ENCODE measurements at regions not wholly inside any gene's neighbourhood (a gene's known extent, or its start where the extent isn't known, plus 50 kb on each side); places are given as distances from the start of the nearest gene placed in this dataset.
"Not testable (repeated sequence)": the region's sequence is repeated elsewhere in the genome, so short reads cannot be mapped to it uniquely, and the experiment has no call there.

DNA sequence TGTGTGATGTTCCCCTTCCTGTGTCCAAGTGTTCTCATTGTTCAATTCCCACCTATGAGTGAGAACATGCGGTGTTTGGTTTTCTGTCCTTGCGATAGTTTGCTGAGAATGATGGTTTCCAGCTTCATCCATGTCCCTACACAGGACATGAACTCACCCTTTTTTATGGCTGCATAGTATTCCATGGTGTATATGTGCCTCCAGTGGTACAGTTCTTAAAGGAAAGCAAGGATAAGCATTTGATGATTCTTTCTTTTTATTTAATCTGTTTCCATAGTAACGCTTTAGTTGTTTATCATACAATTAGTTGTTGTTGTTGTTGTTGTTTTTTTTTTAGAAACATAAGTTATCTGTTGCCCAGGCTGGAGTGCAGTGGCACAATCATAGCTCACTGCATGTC lies 133.1 kb downstream of the TSEN15 start:
- not testable (repeated sequence) for DNase-seq

DNA sequence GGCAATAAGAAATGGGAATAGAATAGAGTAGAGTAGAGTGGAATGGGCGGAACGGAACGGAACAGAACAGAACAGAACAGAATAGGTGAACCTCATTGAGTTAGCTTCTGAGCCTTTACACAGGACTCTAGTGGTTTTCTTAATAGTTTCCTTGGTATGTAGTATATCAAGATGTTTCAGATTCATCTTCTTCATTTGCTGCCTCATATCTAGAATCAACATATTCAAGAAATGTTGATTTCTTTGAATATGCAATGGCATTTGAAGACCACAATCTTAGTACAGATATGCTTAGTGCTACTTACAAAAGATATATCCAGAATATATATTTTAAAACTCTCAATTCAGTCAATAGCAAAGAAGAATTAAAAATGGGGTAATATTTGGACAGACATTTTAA lies 133.8 kb downstream of the TSEN15 start:
- DNase-seq: no peak

DNA sequence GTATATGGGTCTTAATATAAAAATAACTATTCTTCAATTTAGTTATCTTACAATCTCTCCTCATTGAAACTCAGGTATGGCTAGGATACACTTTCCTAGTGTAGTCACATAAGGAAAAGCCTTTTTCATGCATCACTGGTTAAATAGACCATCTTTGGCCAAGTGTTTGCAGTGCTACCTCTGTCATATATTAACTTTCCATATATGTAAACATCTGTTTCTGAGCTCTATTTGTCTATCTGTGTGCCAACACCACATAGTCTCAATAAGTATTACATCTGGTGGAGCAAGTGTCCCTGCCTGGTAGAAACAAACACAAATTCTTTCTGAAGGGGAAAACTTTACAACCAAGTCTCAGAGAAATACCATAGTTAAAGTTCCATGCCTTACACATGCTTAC lies 134.6 kb downstream of the TSEN15 start:
- DNase-seq: no peak

DNA sequence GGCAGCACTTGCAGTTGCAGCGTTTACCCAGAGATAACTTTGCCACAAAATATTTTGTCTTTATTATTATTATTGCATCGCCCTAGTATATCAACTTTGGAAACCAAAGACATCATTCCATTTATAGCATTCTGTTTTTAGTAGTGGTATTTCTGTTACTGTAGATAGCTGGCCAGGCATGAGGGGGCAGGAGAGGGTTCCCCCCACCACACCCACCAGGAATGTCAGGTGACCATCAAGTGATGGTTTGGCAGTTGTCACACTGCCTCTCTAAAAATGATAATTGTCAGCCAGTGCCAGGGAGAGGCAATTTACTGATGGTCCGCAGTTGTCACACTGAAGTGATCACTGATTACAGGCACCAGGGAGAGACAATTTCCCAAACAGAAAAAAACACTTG lies 135.6 kb downstream of the TSEN15 start:
- DNase-seq: no peak

DNA sequence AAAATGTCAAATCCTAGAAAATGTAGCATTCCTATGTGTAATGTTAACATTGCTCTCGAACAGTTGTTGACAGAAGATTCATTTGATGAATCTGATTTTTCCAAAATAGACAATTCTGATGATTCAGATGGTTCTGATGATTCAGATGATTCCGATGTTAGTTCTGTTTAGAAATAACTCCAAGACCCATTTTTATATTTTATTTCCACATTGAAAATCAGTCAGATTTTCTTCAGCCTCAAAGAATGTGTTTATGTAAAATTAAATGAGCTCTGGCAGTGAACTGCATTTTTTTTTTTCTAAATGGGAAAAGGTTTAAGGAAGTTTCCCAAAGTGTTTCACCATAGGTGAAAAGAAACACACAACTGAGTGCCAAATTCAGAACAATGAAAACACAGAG lies 136.5 kb downstream of the TSEN15 start:
- no peak for DNase-seq

DNA sequence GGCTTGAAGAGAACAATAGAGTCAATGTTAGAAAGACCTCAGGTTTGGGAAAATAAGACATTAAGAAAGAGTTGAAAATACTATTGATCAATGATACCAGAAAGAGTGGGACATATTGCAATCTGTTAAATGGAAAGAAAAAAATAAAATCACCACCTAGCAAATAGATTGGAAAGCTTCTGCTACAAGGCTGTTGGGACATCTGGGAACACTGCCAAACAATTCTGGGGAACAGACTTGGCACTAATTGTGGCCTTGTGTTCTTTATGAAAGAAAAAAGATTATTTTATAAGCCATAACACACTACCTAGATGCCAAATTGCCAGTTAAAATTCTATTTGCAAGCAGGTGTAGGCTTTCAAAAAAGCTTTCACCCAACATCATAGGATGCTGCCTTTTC lies 137.8 kb downstream of the TSEN15 start:
- peak; percentile 93 for DNase-seq

DNA sequence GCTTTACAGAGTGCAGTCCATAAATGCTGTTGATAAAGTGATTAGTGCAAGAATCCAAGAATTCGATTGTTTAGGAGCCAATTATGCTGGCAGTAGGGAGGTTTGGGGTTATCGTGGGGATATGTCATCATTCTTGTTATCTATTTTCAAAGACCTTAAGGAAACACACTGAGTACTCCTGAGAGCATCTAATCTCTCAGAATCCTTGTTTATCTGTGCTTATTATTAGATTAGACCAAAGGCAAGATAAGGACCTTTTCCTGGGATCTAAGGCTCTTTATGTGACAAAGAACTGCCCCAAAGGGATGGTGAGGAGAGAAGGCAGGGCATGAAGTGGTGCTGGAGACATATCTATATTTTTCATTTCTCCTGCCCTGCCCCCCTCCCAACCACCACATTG lies 139.1 kb downstream of the TSEN15 start:
- no peak for DNase-seq

DNA sequence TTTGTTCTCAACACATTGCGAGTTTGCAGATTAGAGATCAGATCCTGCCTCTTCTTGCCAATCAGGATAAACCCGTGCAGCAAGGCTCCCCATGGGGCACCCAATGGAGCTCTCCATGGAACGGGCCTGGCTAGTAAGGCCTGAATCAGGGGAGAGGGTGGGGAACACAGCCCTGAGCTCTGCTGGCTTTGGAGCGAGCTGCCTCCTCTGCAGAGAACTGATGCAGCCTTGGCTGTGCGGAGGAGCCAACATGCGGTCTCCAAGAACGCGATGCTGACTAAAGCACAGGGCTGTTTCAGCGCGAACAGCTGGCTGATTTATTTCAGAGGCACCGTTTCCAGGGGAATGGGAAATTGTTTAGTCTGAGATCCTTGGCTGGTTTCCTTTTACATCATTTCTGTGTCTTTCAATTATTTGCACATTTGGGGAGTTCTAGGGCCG lies 139.7 kb downstream of the TSEN15 start:
- no peak for DNase-seq

DNA sequence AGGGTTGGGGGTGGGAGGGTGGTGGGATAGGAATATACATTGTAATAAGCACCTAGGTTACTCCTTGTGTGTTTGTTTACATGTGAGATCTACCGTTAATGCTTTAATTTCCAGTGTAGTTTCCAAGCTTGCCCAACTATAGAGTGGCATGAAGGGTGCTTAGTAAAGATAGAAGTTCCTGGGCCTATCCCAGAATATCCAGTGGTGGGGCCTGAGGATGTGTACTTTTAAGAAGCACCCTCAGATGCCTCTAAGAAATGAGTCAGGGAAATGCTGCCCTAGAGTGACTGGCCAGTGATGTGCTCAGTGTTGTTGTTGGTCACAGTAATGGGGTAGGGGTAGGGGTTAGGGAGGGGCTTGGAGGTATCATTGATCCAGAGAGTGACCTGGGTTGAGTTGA lies 141.3 kb downstream of the TSEN15 start:
- DNase-seq: no peak

DNA sequence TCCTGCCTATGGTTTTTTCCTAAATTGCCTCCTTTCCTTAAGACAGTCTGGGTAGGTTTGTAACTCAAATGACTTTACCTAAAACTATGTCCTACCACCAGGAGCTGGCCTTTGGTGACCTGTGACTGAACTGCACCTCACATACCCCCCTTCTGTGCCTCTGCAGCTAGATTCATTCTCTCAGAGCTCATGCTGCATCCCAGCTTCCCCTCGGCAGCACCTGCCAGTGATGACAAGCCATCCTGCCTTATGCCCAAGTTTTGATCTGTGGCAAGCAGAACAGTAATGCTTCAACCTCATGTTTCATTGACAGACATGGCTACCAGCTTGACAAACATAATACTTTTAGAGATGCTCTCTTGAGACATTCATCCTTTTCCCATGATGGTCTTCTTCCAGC lies 141.9 kb downstream of the TSEN15 start:
- no peak for DNase-seq

DNA sequence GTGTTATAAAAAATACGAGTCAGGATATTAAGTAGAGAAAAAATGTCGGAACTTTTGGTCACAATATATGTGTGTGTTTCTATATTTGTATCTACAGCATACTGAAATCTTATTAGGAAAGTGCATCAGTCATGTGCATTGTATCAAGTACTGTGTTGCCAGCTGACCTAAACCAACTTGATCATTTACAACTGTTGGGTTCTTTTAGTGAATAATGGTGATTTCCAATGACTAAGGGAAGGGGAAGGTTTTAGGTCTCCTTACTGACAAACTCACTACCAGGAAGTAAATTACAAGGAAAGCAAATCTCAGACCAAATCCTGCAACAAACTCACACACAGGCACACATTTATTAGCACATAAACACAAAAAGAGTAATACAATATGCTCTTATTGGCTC lies 142.7 kb downstream of the TSEN15 start:
- no peak for DNase-seq

DNA sequence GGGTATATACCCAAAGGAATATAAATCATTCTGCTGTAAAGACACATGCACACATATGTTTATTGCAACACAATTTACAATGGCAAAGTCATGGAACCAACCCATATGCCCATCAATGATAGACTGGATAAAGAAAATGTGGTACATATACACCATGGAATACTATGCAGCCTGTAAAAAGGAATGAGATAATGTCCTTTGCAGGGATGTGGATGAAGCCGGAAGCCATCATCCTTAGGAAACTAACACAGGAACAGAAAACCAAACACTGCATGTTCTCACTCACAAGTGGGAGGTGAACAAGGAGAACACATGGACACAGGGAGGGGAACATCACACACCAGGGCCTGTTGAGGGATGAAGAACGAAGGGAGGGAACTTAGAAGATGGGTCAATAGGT lies 144.2 kb downstream of the TSEN15 start:
- DNase-seq: not testable (repeated sequence)

DNA sequence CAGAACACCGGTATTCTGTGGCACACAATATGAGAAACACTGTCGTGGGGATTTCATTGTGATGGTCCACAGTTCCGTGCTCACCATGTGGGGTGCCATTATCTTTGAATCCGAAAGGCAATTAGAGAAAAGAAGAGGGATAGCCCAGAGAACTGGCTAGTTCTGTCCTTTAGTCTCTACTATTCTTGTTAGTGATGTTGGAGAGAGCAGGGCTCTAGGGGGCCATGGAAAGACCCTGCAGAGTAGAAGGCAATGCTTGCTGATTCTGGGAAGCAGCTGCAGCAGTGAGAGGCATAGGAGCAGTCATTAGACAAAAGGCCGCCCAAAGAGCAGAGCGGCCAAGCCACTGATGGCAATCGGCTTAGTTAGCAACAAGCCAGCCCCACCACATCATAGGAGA lies 146.3 kb downstream of the TSEN15 start:
- DNase-seq: no peak

DNA sequence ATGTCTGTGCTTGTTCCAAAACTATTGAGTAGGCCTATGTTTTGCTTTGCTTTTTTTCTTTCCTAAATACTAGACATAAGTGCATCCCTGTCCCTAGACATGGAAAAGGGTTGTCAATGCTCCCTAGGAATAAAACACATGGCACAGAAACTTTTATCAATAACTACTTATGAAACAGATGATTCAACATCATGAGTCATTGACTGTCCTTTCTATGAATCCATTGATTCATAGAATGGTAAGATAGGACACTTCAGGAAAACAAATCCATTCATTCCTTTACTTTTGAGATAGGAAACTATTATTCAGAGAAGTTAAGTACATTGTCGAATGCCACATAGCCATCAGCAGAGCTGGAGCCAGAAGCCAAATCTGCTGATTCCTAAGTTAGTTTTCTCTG lies 147.5 kb downstream of the TSEN15 start:
- no peak for DNase-seq

DNA sequence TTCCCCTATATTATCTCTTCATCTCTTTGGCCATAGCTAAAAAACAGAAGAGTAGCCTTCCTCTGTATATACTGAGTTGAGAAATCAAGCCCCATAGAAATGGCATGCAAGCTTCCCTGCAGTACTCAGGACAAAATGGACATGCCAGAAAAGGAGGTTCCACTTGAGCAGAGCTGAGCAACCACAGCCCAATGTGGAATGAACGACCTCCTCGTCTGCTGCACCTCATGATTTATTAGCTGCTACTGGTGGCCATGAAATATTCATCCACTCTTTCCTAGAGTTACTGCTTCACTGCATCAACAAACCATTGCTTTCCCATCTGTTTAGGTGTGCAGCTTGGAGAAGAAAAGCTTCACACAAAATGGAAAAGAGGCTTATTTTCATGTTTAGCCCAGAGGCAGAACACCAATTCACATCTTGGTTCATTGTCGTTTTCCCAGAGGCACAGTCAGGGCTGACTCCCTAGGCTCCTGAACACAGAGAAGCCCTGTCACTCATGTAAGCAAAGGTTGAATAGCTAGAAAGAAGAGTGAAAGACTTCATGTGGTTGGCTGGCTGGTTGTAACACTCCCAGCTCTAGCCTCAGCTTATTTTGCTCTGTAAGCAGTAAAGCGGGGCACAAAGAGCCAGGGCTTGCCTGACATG lies 148.0 kb downstream of the TSEN15 start:
- no peak for DNase-seq

DNA sequence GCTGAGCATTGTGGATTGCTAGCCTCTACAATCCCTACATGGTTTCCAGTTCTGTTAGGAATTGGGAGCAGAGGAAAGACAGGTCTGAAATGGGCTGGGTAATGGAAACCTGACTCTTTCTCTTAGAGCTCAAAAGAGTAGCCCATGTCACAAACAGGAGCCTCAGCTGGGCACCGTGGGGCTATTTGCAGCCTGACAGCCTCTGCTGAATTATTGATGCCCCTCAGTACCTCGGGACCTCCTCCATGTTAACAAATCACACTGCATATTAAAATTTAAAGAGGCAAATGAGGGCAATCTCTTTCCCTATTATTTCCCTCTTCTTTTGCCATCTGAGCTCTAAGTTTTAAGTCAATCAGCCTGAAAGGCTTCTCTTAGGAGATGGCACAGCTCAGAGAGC lies 157.1 kb downstream of the TSEN15 start:
- DNase-seq: no peak

DNA sequence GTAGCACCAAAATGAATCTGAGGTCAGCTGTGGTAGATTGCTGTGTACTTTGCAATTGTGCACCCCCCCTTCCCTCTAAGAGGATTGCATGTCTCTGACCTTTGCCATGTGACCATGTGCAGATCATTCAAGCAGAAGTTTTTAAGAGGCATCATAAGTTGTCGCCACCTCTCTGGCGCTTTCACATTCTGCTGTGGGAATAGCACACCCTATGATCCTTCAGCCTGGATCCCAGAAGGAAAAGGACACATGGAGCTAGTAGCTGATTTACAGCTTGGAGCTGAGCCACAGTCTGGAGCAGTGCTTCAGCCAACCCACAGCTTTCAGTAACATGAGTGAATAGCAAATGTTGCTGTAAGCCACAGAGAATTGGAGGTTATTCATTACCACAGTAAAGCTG lies 158.5 kb downstream of the TSEN15 start:
- DNase-seq: no peak

DNA sequence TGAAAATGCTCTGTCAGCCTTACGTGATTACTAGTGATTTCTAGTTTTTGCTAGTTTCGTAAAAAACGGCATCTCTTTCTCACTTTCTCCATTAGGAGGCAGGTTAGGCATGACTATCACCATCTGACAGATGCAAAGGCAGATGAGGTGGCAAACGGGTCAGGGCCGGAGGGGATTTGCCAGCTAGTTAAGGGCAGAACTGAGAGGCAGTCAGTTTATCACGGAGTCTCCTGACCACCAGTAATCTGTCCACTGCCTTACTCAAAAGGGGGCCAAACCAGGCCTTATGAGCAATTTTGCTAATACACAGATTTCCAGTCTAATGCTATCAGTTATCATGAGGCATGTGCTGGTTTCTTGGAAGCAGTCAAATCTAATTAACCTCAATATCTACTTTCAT lies 159.3 kb downstream of the TSEN15 start:
- no peak for DNase-seq

DNA sequence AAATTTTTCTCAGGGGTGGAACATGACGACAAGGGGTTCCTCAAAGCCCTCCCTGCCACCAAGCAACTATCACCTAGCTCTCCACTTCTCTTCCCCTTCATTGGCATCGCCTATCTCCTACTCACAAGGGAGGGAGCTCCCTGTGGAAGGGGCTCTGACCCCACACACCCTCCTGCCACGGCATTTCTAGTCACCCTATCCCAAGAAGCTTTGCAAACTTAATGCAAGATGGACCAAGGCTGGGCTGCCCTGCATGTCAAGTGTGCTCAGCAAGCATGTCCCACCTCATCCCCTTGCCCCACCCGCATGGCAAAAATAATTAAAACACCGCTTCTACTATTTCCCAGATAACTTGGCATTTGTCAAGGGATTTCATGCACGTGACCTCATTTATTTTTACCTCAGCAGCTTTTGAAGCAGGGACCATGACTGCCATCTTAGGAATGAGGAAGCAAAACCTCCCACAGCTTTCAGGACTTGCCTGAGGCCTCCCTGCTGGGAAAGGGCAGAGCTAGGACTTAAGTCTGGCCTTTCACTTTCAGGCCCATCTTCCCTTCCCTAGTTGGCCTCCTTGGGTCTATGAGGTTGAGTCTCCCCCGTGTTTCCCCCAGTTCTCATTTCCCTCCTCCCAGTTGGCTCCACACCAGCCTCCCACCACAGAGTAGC lies 161.3 kb downstream of the TSEN15 start:
- DNase-seq: no peak

DNA sequence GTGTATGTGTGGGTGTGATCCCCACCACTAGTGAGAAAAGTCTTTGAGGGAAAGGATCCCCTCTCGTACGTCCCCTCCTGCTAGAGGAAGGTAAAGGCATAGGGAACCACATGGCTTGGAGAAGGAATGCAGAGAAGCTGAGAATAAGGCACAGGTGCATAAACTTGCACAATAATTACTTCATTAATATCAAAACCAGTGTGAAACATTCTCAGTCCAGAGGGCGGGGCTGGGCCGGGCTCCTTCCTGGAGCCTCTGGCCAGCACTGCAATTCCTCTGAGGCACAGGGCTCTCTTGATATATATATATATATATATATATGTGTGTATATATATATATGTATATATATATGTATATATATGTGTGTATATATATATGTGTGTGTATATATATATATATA lies 162.6 kb downstream of the TSEN15 start:
- no peak for DNase-seq

DNA sequence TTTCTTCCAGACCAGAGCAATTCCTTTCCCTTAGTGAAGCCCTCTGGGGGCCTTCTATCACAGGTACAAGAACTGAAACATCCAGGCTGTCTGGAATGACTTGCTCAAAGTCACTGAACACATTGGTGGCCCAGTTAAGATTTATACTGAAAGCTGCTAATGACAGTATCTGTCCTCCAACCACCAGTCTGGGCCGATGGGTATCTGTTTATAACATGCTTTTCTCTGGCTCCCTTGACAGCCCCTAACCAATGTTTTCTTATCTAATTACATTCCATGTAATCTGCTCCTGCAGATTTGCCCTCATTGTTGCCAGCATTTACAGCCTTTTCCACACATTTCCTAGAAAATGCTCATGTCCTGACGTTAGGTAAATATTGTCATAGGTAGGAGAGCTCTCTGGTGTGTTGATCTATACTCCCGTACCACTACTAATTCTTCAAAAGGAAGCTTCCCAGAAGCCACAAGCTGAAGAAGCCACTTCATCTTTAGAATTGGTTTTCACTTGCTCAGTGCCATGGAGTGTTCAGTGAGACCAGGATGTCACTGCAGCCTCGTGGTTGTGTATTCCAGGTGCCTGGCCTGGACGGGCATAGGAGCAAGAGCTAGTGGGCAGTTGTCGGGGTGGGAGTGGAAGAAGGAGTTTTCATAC lies 163.9 kb downstream of the TSEN15 start:
- DNase-seq: no peak

DNA sequence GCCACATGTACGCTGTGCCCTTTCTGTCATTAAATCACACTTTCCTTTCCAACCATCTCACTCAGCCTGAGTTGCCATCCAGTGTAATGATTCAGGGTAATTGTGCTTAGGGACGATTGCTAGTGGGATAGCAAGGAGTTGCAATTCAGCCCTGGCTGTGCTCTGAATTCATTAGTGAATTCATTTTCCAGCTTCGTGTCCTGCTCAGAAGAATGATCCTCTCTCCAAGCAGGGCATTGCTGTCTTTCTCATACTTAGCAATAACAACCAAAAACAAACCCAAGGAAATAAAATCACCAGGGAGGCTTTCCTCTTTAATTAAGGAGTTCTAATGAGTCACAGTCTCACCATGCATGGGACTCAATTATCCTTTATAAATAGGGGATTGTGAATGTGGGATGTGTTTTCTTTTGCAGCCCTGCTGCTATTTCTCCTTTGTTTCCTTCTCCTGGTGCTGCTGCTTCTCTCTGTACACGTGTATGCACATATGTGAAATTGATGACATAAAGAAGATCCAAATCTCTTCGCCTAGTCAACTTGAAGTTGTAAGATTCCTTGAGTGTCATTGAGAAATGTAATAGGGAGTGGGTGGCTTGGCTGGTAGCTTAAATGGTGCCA lies 167.0 kb downstream of the TSEN15 start:
- DNase-seq: no peak

DNA sequence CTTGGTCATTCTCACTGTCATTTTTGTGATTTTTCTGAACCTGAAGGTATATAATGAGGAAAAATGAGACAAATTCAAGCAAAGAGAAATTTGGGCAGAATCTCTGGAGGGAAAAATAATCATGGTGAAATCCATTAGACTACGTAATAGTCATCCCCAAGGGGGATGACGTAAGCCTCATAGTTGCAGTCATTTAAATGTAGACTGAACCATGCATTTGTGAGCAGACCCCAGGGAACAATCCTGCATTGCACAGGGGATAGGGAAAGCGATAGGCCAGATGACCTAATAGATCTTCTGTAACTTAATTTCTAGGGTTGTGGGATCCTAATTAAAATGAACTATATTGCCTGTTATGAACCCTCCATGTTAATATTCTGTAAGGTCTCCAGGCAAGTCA lies 167.4 kb upstream of the C1orf21 start:
- no peak for DNase-seq

DNA sequence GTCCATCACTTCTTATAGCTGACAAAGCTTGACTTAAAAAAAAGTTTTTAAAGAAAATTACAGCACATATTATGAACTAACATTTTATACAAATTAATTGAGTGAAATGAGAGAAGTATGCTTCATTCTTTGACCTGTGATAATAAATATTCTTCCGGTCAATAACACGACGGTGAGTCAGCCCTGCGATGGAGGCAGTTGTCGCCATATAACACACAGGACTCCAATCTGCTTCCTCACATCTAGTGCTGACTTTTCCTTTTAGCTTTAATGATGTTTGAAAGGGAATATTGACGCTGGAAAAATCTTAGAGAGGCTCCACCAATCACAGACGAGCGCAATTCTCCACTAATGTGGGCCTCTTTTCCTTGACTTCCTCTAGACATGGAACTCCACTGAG lies 166.9 kb upstream of the C1orf21 start:
- DNase-seq: no peak

Measured in NCI-H1105 (cell line).